K562 (cell line): ENCODE measurements at regions not wholly inside any gene's neighbourhood (a gene's known extent, or its start where the extent isn't known, plus 50 kb on each side); places are given as distances from the start of the nearest gene placed in this dataset.

Experiments
- ATAC-seq: fragments of 200-7000 bp; cut with Tn5 transposase; 3 replicates; pipeline ENCODE4 v1.9.1; 2020; ENCODE audit warnings: moderate library complexity
- BruUV-seq: library from RNA; stranded (reverse); fragments of 400-500 nt; replicated peaks from 2 replicates; lab custom pipeline; 2021; lab: Mats Ljungman, UMichigan
- CTCF ChIA-PET: fragments of 300-600 bp; formaldehyde crosslinking; extraction: SDS; loops from one replicate; lab custom pipeline; 2021; ENCODE audit warnings: low intra/inter-chr PET ratio; lab: Yijun Ruan, JAX
- POLR2A ChIA-PET: fragments of 300-600, 350-650 bp; sonication (Branson Sonifier 250); formaldehyde crosslinking; extraction: SDS; loops from one replicate; lab custom pipeline; 2021; ENCODE audit warnings: antibody characterized with exemption, inconsistent platforms; lab: Yijun Ruan, JAX
- DNase-seq, 4 experiments: peaks; one replicate each; pipeline versions ENCODE4 v3.0.0 to v3.0.0-alpha.2; 2011 to 2018; ENCODE audit warnings: low spot score in 3 of 4, mixed read lengths in 3 of 4; ENCODE audit errors: extremely low read depth in 1 of 4
- FAIRE-seq: peaks from 2 replicates; lab custom pipeline; 2011; peaks lifted over from hg19 to GRCh38; lab: Jason Lieb, UNC
- H2AFZ ChIP-seq: 2 replicates; pipeline ENCODE4 v1.6.0; 2011; ENCODE audit warnings: low read depth, low read length, control low read depth, inconsistent platforms
- H3K27ac ChIP-seq: fragments of 200-600 bp; 3 replicates; pipeline ENCODE4 v1.8.0; 2011; ENCODE audit warnings: low read depth, mild to moderate bottlenecking, control low read depth, inconsistent platforms, low read length, moderate library complexity, mixed read lengths; ENCODE audit errors: extremely low read depth
- H3K27me3 ChIP-seq, 2 experiments: fragments of 300-600 bp in 1 of 2; 2 replicates in 1 of 2; 3 replicates in 1 of 2; pipeline versions ENCODE4 v1.6.0 to v1.8.0; 2011; ENCODE audit warnings: inconsistent platforms in 2 of 2, low read length in 2 of 2, mild to moderate bottlenecking in 1 of 2, mixed read lengths in 1 of 2, moderate library complexity in 1 of 2; ENCODE audit not compliant: control insufficient read depth in 2 of 2, insufficient read depth in 2 of 2
- H3K36me3 ChIP-seq: fragments of 300-600 bp; 3 replicates; pipeline ENCODE4 v1.8.0; 2011; ENCODE audit warnings: mild to moderate bottlenecking, low read length, inconsistent platforms; ENCODE audit not compliant: control insufficient read depth, insufficient read depth
- H3K4me1 ChIP-seq, 2 experiments: fragments of 200-600 bp in 1 of 2; replicated peaks in 1 of 2; 2 replicates in 1 of 2; 3 replicates in 1 of 2; pipeline versions ENCODE4 v1.5.1 to v1.8.0; 2011; ENCODE audit warnings: inconsistent platforms in 2 of 2, low read length in 2 of 2, mild to moderate bottlenecking in 1 of 2, mixed read lengths in 1 of 2, moderate library complexity in 1 of 2; ENCODE audit not compliant: control insufficient read depth in 2 of 2, insufficient read depth in 2 of 2
- H3K4me2 ChIP-seq: 2 replicates; pipeline ENCODE4 v1.6.1; 2011; ENCODE audit warnings: low read length, control low read depth, inconsistent platforms, mixed read lengths; ENCODE audit not compliant: insufficient read depth
- H3K4me3 ChIP-seq: fragments of 200-600 bp; sonication (generic), shearing (Covaris generic); 2 replicates; pipeline ENCODE4 v1.5.1; 2016; ENCODE audit warnings: control low read depth, inconsistent platforms
- H3K79me2 ChIP-seq: fragments of 200-600 bp; 3 replicates; pipeline ENCODE4 v1.8.0; 2011; ENCODE audit warnings: low read length, inconsistent platforms; ENCODE audit not compliant: control insufficient read depth, insufficient read depth
- H3K9ac ChIP-seq, 2 experiments: 2 replicates each; pipeline versions ENCODE4 v1.6.0 to v1.6.1; 2011; ENCODE audit warnings: low read depth in 2 of 2, low read length in 2 of 2, control low read depth in 1 of 2, inconsistent platforms in 1 of 2, mild to moderate bottlenecking in 1 of 2, mixed read lengths in 1 of 2; ENCODE audit not compliant: insufficient read depth in 1 of 2
- H3K9me1 ChIP-seq: one replicate; pipeline ENCODE4 v1.6.0; 2011; ENCODE audit warnings: inconsistent platforms, mild to moderate bottlenecking, low read length, moderate library complexity; ENCODE audit not compliant: control insufficient read depth, insufficient read depth
- H3K9me3 ChIP-seq: replicated peaks from 2 replicates; pipeline ENCODE4 v1.5.1; 2011; ENCODE audit warnings: low read depth, low read length, inconsistent platforms; ENCODE audit not compliant: control insufficient read depth, insufficient read depth
- H4K20me1 ChIP-seq: replicated peaks from 2 replicates; pipeline ENCODE4 v1.6.1; 2011; ENCODE audit warnings: low read length, inconsistent platforms, mixed read lengths; ENCODE audit not compliant: control insufficient read depth, insufficient read depth
- FUS ChIP-seq: fragments of 200-400 bp; formaldehyde crosslinking; optimal IDR thresholded peaks from 2 replicates; pipeline ENCODE3; 2017; ENCODE audit warnings: low read depth, low read length
- WGBS: fragments of 100-300 bp; shearing (Covaris generic); methylation state at CpG from one replicate; pipeline ENCODE4 v1.1.6; 2016; ENCODE audit warnings: low coverage, mixed read lengths; ENCODE audit not compliant: insufficient coverage; ENCODE audit errors: missing lambda C conversion rate; 5-methylcytosine and 5-hydroxymethylcytosine counted together
- in situ Hi-C: fragments of 300-500 bp; cut with MboI; formaldehyde crosslinking; loops from 4 replicates; pipeline ENCODE4 v1.15.0; 2018; ENCODE audit warnings: inconsistent platforms, mixed read lengths
- intact Hi-C: fragments of 100-400 bp; cut with micrococcal nuclease; formaldehyde crosslinking; loops from 2 replicates; pipeline ENCODE4 v1.14.2; 2022
- TF ChIP-seq, protein P1 (sequence below), 2 experiments: fragments of 450-650 bp in 1 of 2; sonication (generic) in 1 of 2; formaldehyde crosslinking in 1 of 2; IDR thresholded peaks; 2 replicates each; pipeline versions ENCODE4 v1.7.1 to v1.9.0; 2016 to 2022; ENCODE audit warnings: inconsistent platforms in 1 of 2, mild to moderate bottlenecking in 1 of 2, missing genetic modification reagents in 1 of 2

DNA sequence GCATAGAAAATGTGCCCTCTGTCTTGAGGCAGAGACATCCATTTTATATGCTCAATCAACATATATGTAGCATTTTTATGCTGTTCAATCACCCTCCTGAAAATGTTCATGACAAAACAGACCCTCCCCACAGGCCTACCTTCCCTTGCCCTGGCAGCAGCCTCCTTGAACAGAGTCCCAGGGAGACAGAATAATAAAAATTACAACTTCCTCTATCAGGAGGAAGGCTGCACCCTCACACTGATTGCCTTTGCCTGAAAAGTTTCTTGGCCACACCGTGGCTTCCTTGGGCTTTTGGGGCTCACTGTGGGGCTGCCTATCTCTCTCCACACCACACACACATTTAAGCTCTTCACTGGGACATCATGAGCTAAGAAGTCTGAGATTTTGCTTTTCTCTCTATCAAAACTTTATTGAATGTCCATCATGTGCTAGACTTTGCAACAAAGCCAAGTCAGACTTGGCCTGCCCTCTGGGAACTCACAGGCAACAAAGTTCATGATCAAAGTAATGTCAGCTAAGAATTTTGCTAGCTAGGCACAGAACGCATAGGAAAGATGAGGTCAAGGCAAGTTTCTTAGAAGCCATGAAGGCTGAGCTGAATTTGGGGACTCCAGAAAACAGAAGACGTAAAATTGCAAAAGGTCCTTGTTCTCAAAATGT, 101.6 kb downstream of the BCL2L11 start:
- Histone ChIP-seq H3K4me1 (no peaks in the 10 kb centered on the region; a peak in 1 of 5 replicates), H4K20me1 (no peaks in the 10 kb centered on the region), H3K9me3 (no peaks in the 10 kb centered on the region; the same call in none of the 2 replicates), H3K9ac (no peak overlapping the region), H3K9me1 (no peaks in the 10 kb centered on the region), H3K4me2 (no peak overlapping the region), H3K27ac (no peak overlapping the region), H3K36me3 (no peaks in the 10 kb centered on the region; the same call in 2 of the 3 replicates), H3K4me3 (no peak overlapping the region), H3K27me3 (no peaks in the 10 kb centered on the region), H2AFZ (no peak overlapping the region)
- ChIA-PET POLR2A (no interaction called here), CTCF (no interaction called here)
- BruUV-seq = no TSS peak
- 68% methylated on average over 3 of the region's 3 CpGs for WGBS
- in situ Hi-C loops (no loop called here), intact Hi-C loops (no loop called here)
- ATAC-seq (no peak), FAIRE-seq (no peak), DNase-seq (no peak)
- no peak for TF ChIP-seq FUS
- TF ChIP-seq, protein P1, sequence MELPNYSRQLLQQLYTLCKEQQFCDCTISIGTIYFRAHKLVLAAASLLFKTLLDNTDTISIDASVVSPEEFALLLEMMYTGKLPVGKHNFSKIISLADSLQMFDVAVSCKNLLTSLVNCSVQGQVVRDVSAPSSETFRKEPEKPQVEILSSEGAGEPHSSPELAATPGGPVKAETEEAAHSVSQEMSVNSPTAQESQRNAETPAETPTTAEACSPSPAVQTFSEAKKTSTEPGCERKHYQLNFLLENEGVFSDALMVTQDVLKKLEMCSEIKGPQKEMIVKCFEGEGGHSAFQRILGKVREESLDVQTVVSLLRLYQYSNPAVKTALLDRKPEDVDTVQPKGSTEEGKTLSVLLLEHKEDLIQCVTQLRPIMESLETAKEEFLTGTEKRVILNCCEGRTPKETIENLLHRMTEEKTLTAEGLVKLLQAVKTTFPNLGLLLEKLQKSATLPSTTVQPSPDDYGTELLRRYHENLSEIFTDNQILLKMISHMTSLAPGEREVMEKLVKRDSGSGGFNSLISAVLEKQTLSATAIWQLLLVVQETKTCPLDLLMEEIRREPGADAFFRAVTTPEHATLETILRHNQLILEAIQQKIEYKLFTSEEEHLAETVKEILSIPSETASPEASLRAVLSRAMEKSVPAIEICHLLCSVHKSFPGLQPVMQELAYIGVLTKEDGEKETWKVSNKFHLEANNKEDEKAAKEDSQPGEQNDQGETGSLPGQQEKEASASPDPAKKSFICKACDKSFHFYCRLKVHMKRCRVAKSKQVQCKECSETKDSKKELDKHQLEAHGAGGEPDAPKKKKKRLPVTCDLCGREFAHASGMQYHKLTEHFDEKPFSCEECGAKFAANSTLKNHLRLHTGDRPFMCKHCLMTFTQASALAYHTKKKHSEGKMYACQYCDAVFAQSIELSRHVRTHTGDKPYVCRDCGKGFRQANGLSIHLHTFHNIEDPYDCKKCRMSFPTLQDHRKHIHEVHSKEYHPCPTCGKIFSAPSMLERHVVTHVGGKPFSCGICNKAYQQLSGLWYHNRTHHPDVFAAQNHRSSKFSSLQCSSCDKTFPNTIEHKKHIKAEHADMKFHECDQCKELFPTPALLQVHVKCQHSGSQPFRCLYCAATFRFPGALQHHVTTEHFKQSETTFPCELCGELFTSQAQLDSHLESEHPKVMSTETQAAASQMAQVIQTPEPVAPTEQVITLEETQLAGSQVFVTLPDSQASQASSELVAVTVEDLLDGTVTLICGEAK (IDR thresholded peaks at IDR 0.05) = 0 out of 2 replicates have a peak, but pooled peaks have one; percentile 19
- TF ChIP-seq, protein P1 (CRISPR knock-in tag; IDR thresholded peaks at IDR 0.05) = no peak
- TF ChIP-seq, all 486 proteins: peak for 1
- H3K79me2 ChIP-seq = no peaks in the 10 kb centered on the region
